Tibial nerve (tissue), 4 donors: ENCODE measurements at regions not wholly inside any gene's neighbourhood (a gene's known extent, or its start where the extent isn't known, plus 50 kb on each side); places are given as distances from the start of the nearest gene placed in this dataset.

ENCODE experiments used
- EP300 ChIP-seq, 2 donors: sonication (generic); formaldehyde crosslinking; IDR thresholded peaks; one replicate each; pipeline ENCODE4 v1.6.1; 2017; ENCODE audit warnings: antibody characterized with exemption in 2 of 2, mild to moderate bottlenecking in 1 of 2
- POLR2A ChIP-seq, 2 donors: fragments of 450-650 bp; IDR thresholded peaks; one replicate each; pipeline ENCODE4 v1.6.1; 2017; ENCODE audit warnings: antibody characterized with exemption in 2 of 2, mild to moderate bottlenecking in 2 of 2, moderate library complexity in 2 of 2
- TF ChIP-seq, protein P1 (sequence below), 5 experiments: fragments of 200-600 bp in 3 of 5; fragments of 450-650 bp in 2 of 5; sonication (generic) in 3 of 5; IDR thresholded peaks; one replicate each; pipeline ENCODE4 v1.5.1; 2016 to 2019; ENCODE audit warnings: antibody characterized with exemption in 5 of 5, mild to moderate bottlenecking in 3 of 5, moderate library complexity in 2 of 5

- TF ChIP-seq, protein P1, sequence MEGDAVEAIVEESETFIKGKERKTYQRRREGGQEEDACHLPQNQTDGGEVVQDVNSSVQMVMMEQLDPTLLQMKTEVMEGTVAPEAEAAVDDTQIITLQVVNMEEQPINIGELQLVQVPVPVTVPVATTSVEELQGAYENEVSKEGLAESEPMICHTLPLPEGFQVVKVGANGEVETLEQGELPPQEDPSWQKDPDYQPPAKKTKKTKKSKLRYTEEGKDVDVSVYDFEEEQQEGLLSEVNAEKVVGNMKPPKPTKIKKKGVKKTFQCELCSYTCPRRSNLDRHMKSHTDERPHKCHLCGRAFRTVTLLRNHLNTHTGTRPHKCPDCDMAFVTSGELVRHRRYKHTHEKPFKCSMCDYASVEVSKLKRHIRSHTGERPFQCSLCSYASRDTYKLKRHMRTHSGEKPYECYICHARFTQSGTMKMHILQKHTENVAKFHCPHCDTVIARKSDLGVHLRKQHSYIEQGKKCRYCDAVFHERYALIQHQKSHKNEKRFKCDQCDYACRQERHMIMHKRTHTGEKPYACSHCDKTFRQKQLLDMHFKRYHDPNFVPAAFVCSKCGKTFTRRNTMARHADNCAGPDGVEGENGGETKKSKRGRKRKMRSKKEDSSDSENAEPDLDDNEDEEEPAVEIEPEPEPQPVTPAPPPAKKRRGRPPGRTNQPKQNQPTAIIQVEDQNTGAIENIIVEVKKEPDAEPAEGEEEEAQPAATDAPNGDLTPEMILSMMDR (IDR thresholded peaks at IDR 0.05) = no peak
- TF ChIP-seq POLR2A (IDR thresholded peaks at IDR 0.05) = no peak
- TF ChIP-seq EP300 (IDR thresholded peaks at IDR 0.05) = no peak
These were observed 1363.6 kb upstream of the CHAC2 start for GRCh38 chr2:52404046-52404445.
